LNCaP clone FGC (cell line): ENCODE measurements at regions not wholly inside any gene's neighbourhood (a gene's known extent, or its start where the extent isn't known, plus 50 kb on each side); places are given as distances from the start of the nearest gene placed in this dataset.
A peak's percentile ranks its signal among the peaks of the same experiment; 100 is the strongest.

ENCODE experiments used
- DNase-seq: peaks from one replicate; pipeline ENCODE4 v3.0.0-alpha.2; 2011; ENCODE audit warnings: low read depth
- H3K4me3 ChIP-seq: 2 replicates; pipeline ENCODE4 v1.5.1; 2011; ENCODE audit warnings: mild to moderate bottlenecking, low read depth, low read length, control low read depth
- TF ChIP-seq, protein P1 (sequence below): IDR thresholded peaks from 2 replicates; pipeline ENCODE4 v1.5.1; 2012; ENCODE audit warnings: mild to moderate bottlenecking; ENCODE audit not compliant: control insufficient read depth, insufficient read depth; ENCODE audit errors: extremely low read depth

DNA sequence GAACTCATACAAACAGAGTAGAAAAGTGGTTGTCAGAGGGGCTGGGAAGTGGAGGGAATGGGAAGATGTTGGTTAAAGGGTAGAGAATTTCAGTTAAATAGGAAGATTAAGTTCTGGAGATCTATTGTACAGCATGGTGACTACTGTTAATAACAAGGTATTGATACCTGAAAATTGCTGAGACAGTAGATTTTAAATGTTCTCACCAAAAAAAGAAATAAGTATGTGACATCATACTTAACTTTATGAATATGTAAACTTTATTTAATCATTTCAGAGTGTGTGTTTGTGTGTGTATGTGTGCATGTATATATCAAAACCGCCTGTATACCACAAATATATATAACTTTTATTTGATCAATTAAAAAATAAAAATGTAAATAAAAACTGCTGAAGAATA lies 896.4 kb downstream of the TFAP2A start:
- no peak overlapping the region for H3K4me3 ChIP-seq
- TF ChIP-seq, protein P1, sequence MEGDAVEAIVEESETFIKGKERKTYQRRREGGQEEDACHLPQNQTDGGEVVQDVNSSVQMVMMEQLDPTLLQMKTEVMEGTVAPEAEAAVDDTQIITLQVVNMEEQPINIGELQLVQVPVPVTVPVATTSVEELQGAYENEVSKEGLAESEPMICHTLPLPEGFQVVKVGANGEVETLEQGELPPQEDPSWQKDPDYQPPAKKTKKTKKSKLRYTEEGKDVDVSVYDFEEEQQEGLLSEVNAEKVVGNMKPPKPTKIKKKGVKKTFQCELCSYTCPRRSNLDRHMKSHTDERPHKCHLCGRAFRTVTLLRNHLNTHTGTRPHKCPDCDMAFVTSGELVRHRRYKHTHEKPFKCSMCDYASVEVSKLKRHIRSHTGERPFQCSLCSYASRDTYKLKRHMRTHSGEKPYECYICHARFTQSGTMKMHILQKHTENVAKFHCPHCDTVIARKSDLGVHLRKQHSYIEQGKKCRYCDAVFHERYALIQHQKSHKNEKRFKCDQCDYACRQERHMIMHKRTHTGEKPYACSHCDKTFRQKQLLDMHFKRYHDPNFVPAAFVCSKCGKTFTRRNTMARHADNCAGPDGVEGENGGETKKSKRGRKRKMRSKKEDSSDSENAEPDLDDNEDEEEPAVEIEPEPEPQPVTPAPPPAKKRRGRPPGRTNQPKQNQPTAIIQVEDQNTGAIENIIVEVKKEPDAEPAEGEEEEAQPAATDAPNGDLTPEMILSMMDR = no peak
- no peak for DNase-seq

DNA sequence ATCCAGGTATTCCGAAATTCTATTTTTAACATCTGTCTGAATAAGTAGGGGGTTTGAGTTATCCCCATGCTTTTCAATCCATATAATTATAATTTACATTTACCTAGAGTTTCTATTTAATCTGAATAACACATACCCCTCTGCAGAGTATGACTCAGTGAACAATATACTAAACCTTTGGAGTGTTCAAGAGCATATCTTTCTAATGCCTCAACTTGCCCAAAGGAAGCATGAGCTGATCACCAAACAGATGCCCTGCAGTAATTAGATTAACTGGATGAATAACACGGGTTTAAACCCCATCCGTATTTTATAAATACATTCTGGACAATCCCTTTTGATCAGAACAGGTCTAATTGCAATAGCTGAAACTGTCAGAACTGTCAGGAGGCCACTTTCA lies 897.1 kb downstream of the TFAP2A start:
- TF ChIP-seq, protein P1 = no peak
- DNase-seq = no peak
- no peak overlapping the region for H3K4me3 ChIP-seq

DNA sequence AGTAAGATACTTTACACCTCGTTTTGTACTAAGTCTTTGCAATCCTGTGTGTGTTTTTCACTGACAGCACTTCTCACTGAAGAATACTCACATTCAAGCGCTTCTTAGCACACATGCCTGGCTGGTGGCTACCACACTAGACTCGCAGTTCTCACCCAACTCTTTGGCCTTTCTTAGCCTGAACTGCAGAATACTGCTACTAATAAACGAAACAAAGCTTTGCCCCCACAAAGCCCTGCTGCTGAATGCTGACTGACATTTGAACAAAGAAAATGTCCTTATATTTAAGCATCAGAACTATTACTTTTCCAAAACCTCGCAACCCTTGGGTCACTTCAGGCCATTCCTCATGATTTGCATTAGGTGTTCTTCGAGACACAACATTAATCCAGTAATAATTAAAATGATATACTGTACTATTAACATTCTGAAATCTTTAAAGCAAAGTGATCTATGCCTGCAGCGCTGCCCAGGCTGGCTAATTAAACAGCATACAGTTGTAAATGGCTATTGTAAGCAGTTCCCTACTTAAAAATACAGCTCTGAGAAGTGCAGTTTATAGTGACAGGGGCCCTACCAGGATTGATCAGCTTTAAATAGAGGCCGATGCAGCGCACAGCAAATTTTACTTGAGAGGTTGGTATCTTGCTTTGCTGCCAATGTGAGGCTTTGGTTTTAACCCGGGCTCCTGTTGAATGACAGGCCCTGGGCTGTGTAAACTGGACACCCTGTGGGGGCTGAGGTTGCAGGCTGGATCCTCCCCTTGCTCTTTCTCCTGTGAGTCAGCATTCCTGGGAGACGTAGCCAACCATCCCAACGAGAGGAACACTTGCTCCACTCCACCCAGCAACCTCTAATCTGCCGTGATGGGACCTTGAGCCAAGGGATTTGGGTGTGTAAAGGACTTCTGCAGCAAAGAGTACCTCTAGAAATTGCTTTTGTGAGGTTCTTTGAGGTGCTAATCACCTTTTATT lies 899.0 kb downstream of the TFAP2A start:
- DNase-seq = no peak
- TF ChIP-seq, protein P1 = no peak
- H3K4me3 ChIP-seq = no peak overlapping the region

DNA sequence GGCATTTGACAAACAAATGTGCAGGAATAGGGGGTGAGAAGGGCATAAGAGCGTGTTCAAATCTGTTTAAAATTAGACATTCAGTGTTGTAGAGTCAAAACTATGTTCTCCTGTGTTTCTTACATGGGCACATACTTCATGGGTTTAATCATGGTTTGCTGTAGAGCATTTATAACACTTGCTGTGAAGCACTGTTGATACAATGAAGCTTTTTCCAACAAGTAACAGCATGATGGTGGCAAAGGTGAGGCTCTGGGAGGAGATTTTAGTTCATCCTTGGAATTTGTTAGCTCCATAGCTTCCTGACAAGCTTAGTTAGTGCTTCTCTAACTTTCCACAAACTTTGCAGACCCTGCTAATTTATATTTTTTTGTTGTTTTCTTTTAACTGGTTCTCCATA lies 900.7 kb downstream of the TFAP2A start:
- no peak for DNase-seq
- TF ChIP-seq, protein P1 = no peak
- no peak overlapping the region for H3K4me3 ChIP-seq

DNA sequence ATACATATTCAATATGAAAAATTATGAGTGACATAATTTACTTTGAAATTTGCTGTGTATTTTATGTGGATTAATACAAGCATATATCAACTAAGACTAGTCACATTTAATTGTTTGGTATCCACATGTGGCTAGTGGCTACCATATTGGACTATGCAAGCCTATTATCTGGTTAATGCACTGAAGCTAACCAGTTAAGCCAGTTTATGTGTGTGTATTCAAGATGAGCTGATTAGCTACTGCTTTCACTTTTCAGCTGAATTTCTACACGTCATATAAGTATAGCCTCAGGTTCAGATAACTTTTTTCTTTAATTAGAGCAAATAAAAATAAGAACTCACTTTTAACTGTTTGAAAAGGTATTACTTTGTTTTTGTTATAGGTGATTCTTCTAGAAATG lies 903.7 kb downstream of the TFAP2A start:
- TF ChIP-seq, protein P1 = no peak
- DNase-seq = peak; percentile 76

DNA sequence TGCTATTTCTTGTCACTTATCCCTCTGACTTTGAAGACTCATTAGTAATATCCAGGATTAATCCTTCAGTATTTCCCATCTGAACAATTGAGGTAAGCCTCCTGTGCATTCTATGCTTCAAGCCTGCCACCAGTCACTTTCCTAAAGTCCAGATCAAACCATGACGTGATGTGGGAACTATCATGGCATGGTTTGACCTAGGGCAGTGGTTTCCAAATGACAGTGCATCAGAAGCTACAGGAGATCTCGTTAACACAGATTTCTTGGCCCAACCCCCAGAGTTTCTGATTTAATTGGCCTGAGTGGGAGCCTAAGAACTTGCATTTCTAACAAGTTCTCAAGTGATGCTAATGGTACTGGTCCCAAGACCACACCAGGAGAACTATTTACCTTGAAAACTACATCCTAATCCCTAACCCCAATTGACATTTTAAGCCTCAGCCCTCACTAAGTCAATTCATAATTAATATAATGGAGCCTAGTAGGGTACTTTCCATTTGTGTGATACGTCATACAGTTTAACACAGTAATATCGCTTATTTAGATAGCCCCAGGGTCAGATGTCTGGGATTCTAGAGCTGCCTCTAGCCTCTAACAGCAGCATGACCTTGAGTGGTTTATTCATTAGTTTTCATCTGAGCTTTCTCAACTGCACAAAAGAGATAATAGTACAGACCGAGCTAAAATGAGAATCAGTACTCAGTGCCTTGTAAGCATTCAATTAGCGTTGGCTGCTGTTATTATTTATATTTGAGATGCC lies 907.6 kb downstream of the TFAP2A start:
- TF ChIP-seq, protein P1 = no peak
- no peak overlapping the region for H3K4me3 ChIP-seq
- no peak for DNase-seq

More for the DNA sequence above, 903.7 kb downstream of the TFAP2A start:
- no peak overlapping the region for H3K4me3 ChIP-seq
